Sigmoid colon (tissue), 6 donors: ENCODE measurements at regions not wholly inside any gene's neighbourhood (a gene's known extent, or its start where the extent isn't known, plus 50 kb on each side); places are given as distances from the start of the nearest gene placed in this dataset.

Experiments
- DNase-seq: peaks from one replicate; pipeline ENCODE4 v3.0.0-alpha.2; 2019
- H3K27ac ChIP-seq, 4 donors: fragments of 200-600 bp; sonication (generic); one replicate each; pipeline ENCODE4 v1.5.1; 2016 to 2019; ENCODE audit warnings: mild to moderate bottlenecking in 1 of 4
- H3K27me3 ChIP-seq, 3 donors: fragments of 200-600 bp; sonication (generic); one replicate each; pipeline ENCODE4 v1.5.1; 2019; ENCODE audit warnings: mild to moderate bottlenecking in 1 of 3
- H3K36me3 ChIP-seq, 4 donors: fragments of 200-600 bp; sonication (generic); one replicate each; pipeline ENCODE4 v1.5.1; 2016 to 2019
- H3K4me1 ChIP-seq, 4 donors: fragments of 200-600 bp; sonication (generic); one replicate each; pipeline ENCODE4 v1.5.1; 2017 to 2019
- H3K4me3 ChIP-seq, 4 donors: fragments of 200-600 bp; sonication (generic); one replicate each; pipeline ENCODE4 v1.5.1; 2017 to 2019; ENCODE audit warnings: mild to moderate bottlenecking in 2 of 4, moderate library complexity in 1 of 4
- H3K9me3 ChIP-seq, 4 donors: fragments of 200-600 bp in 3 of 4; sonication (generic) in 3 of 4; one replicate each; pipeline versions ENCODE4 v1.5.1 to v1.6.1; 2013 to 2019
- CTCF ChIP-seq, 4 experiments: fragments of 450-650 bp in 3 of 4; fragments of 200-600 bp in 1 of 4; IDR thresholded peaks; one replicate each; pipeline ENCODE4 v1.5.1; 2016 to 2019; ENCODE audit warnings: antibody characterized with exemption in 4 of 4, mild to moderate bottlenecking in 3 of 4, moderate library complexity in 2 of 4
- EP300 ChIP-seq, 4 donors: sonication (generic); formaldehyde crosslinking; IDR thresholded peaks; one replicate each; pipeline ENCODE4 v1.6.1; 2017; ENCODE audit warnings: antibody characterized with exemption in 4 of 4
- POLR2A ChIP-seq, 2 donors: fragments of 450-650 bp; IDR thresholded peaks; one replicate each; pipeline ENCODE4 v1.6.1; 2016; ENCODE audit warnings: antibody characterized with exemption in 2 of 2, mild to moderate bottlenecking in 2 of 2, moderate library complexity in 2 of 2
- POLR2AphosphoS5 ChIP-seq, 4 donors: sonication (generic); formaldehyde crosslinking; IDR thresholded peaks; one replicate each; pipeline ENCODE4 v1.6.1; 2017; ENCODE audit warnings: antibody characterized with exemption in 4 of 4
- WGBS, 2 donors: extraction: QIAGEN DNeasy Blood & Tissue Kit; methylation state at CpG; one replicate each; pipeline ENCODE4 v1.1.7; 2013; 5-methylcytosine and 5-hydroxymethylcytosine counted together
- intact Hi-C: fragments of 100-400 bp; cut with DNase I; formaldehyde crosslinking; loops from one replicate; pipeline ENCODE4 v1.15.1; 2023
- donor health status: healthy with polysubstance abuse.
- donor health status: healthy.

GRCh38 chr14:28344381-28344780, 422.2 kb upstream of the FOXG1 start:
- intact Hi-C loops = no loop called here
- Histone ChIP-seq H3K4me1 (no peaks in the 10 kb centered on the region), H3K27ac (no peak overlapping the region), H3K36me3 (no peaks in the 10 kb centered on the region), H3K4me3 (no peak overlapping the region), H3K27me3 (no peaks in the 10 kb centered on the region), H3K9me3 (no peaks in the 10 kb centered on the region)
- no peak for DNase-seq
- no peak for TF ChIP-seq POLR2A (IDR thresholded peaks at IDR 0.05)
- no peak for TF ChIP-seq EP300 (IDR thresholded peaks at IDR 0.05)
- no peak for TF ChIP-seq CTCF (IDR thresholded peaks at IDR 0.05)
- no peak for TF ChIP-seq POLR2AphosphoS5 (IDR thresholded peaks at IDR 0.05)

GRCh38 chr14:28348797-28349196, 417.8 kb upstream of the FOXG1 start:
- H3K36me3 ChIP-seq = no peaks in the 10 kb centered on the region
- no peaks in the 10 kb centered on the region for H3K4me1 ChIP-seq
- 90 to 93% methylated on average over 5 of the region's 5 CpGs for WGBS, 2 donors
- H3K27me3 ChIP-seq = no peaks in the 10 kb centered on the region
- no peaks in the 10 kb centered on the region for H3K9me3 ChIP-seq
- no peak overlapping the region for H3K4me3 ChIP-seq
- intact Hi-C loops = no loop called here
- DNase-seq = no peak
- TF ChIP-seq POLR2A (IDR thresholded peaks at IDR 0.05) (no peak), POLR2AphosphoS5 (IDR thresholded peaks at IDR 0.05) (no peak), CTCF (IDR thresholded peaks at IDR 0.05) (no peak), EP300 (IDR thresholded peaks at IDR 0.05) (no peak)
- H3K27ac ChIP-seq = no peak overlapping the region

- intact Hi-C loops = no loop called here
- Histone ChIP-seq H3K27ac (no peak overlapping the region), H3K9me3 (peaks cover 0 to 3% (median 1%) of the 10 kb centered on the region in 4 donors), H3K4me1 (no peaks in the 10 kb centered on the region), H3K36me3 (no peaks in the 10 kb centered on the region), H3K27me3 (no peaks in the 10 kb centered on the region), H3K4me3 (no peak overlapping the region)
- no peak for TF ChIP-seq POLR2A (IDR thresholded peaks at IDR 0.05)
- no peak for TF ChIP-seq POLR2AphosphoS5 (IDR thresholded peaks at IDR 0.05)
- TF ChIP-seq CTCF (IDR thresholded peaks at IDR 0.05) = no peak
- no peak for TF ChIP-seq EP300 (IDR thresholded peaks at IDR 0.05)
- no peak for DNase-seq
- WGBS, 2 donors = 54 to 73% methylated on average over 1 of the region's 1 CpG
These were observed 409.8 kb upstream of the FOXG1 start for GRCh38 chr14:28356819-28357218.

- TF ChIP-seq POLR2A (IDR thresholded peaks at IDR 0.05) = no peak
- Histone ChIP-seq H3K36me3 (no peaks in the 10 kb centered on the region), H3K27ac (no peak overlapping the region), H3K9me3 (peaks cover 0 to 4% (median 1%) of the 10 kb centered on the region in 4 donors), H3K4me1 (no peaks in the 10 kb centered on the region), H3K27me3 (no peaks in the 10 kb centered on the region), H3K4me3 (no peak overlapping the region)
- WGBS, 2 donors = 81 to 82% methylated on average over 1 of the region's 1 CpG
- intact Hi-C loops = no loop called here
- no peak for DNase-seq
These were observed 405.1 kb upstream of the FOXG1 start for GRCh38 chr14:28361486-28361885.

- Histone ChIP-seq H3K36me3 (no peaks in the 10 kb centered on the region), H3K4me3 (no peak overlapping the region), H3K27me3 (no peaks in the 10 kb centered on the region), H3K4me1 (no peaks in the 10 kb centered on the region), H3K9me3 (peaks cover 0 to 4% (median 1%) of the 10 kb centered on the region in 4 donors), H3K27ac (no peak overlapping the region)
- no peak for TF ChIP-seq POLR2A (IDR thresholded peaks at IDR 0.05)
- TF ChIP-seq EP300 (IDR thresholded peaks at IDR 0.05) = no peak
- TF ChIP-seq CTCF (IDR thresholded peaks at IDR 0.05) = no peak
- no peak for TF ChIP-seq POLR2AphosphoS5 (IDR thresholded peaks at IDR 0.05)
- intact Hi-C loops = no loop called here
- no peak for DNase-seq
- 89 to 92% methylated on average over 5 of the region's 5 CpGs for WGBS, 2 donors
These were observed 401.1 kb upstream of the FOXG1 start for GRCh38 chr14:28365510-28365909.
